GM23338 (cell line): ENCODE measurements at regions not wholly inside any gene's neighbourhood (a gene's known extent, or its start where the extent isn't known, plus 50 kb on each side); places are given as distances from the start of the nearest gene placed in this dataset.

Experiments used
- ATAC-seq: fragments of 200-7000 bp; cut with Tn5 transposase; 3 replicates; pipeline ENCODE4 v1.9.1; 2020
- DNase-seq: peaks from one replicate; pipeline ENCODE4 v3.0.0-alpha.2; 2015; ENCODE audit warnings: low spot score
- H2AFZ ChIP-seq: fragments of 200-600 bp; sonication (generic); 2 replicates; pipeline ENCODE4 v1.8.0; 2016; ENCODE audit warnings: antibody characterized with exemption, mild to moderate bottlenecking, moderate library complexity
- H3F3A ChIP-seq: fragments of 200-600 bp; sonication (generic); replicated peaks from 2 replicates; pipeline ENCODE4 v1.8.0; 2017; ENCODE audit warnings: antibody characterized with exemption, mixed run types, low read depth
- H3K27ac ChIP-seq: fragments of 200-600 bp; sonication (generic); 2 replicates; pipeline ENCODE4 v1.6.1; 2016; ENCODE audit warnings: low read depth
- H3K27me3 ChIP-seq: fragments of 200-600 bp; sonication (generic); 2 replicates; pipeline ENCODE4 v1.8.0; 2016; ENCODE audit warnings: mild to moderate bottlenecking, mixed run types, moderate library complexity; ENCODE audit not compliant: insufficient read depth
- H3K36me3 ChIP-seq: fragments of 200-600 bp; sonication (generic); 2 replicates; pipeline ENCODE4 v1.8.0; 2016; ENCODE audit warnings: mild to moderate bottlenecking; ENCODE audit not compliant: insufficient read depth
- H3K4me1 ChIP-seq: fragments of 200-600 bp; sonication (generic); 2 replicates; pipeline ENCODE4 v1.8.0; 2016; ENCODE audit warnings: mild to moderate bottlenecking, moderate library complexity; ENCODE audit not compliant: insufficient read depth
- H3K4me2 ChIP-seq: fragments of 200-600 bp; sonication (generic); 2 replicates; pipeline ENCODE4 v1.7.1; 2017; ENCODE audit warnings: mixed run types
- H3K4me3 ChIP-seq: fragments of 200-600 bp; sonication (generic); 2 replicates; pipeline ENCODE4 v1.6.1; 2016; ENCODE audit warnings: mixed run types
- H3K79me2 ChIP-seq: fragments of 200-600 bp; sonication (generic); replicated peaks from 2 replicates; pipeline ENCODE4 v1.8.0; 2017; ENCODE audit warnings: mild to moderate bottlenecking; ENCODE audit not compliant: insufficient read depth
- H3K9me2 ChIP-seq: fragments of 200-600 bp; sonication (generic); 2 replicates; pipeline ENCODE4 v1.8.0; 2017; ENCODE audit not compliant: insufficient read depth
- H4K20me1 ChIP-seq: fragments of 200-600 bp; sonication (generic); replicated peaks from 2 replicates; pipeline ENCODE4 v1.8.0; 2017; ENCODE audit warnings: mild to moderate bottlenecking; ENCODE audit not compliant: insufficient read depth
- H3K27ac Mint-ChIP-seq: 2 replicates; pipeline ENCODE4 v1.8.0; 2020; ENCODE audit warnings: inconsistent platforms, mild to moderate bottlenecking, moderate library complexity, mixed read lengths
- H3K27me3 Mint-ChIP-seq: 3 replicates; pipeline ENCODE4 v1.8.0; 2022; ENCODE audit warnings: low read depth, mild to moderate bottlenecking, moderate library complexity, mixed read lengths, inconsistent platforms; ENCODE audit not compliant: insufficient read depth, poor library complexity
- H3K36me3 Mint-ChIP-seq: 3 replicates; pipeline ENCODE4 v1.8.0; 2021; ENCODE audit warnings: low read depth, mild to moderate bottlenecking, inconsistent platforms, moderate library complexity, mixed read lengths
- H3K4me1 Mint-ChIP-seq: 3 replicates; pipeline ENCODE4 v1.8.0; 2020; ENCODE audit warnings: mild to moderate bottlenecking, inconsistent platforms, mixed read lengths
- H3K4me3 Mint-ChIP-seq: 3 replicates; pipeline ENCODE4 v1.8.0; 2021; ENCODE audit warnings: moderate library complexity, mild to moderate bottlenecking, inconsistent platforms, mixed read lengths
- H3K9me3 Mint-ChIP-seq: 3 replicates; pipeline ENCODE4 v1.8.0; 2020; ENCODE audit warnings: moderate library complexity, mild to moderate bottlenecking, inconsistent platforms, mixed read lengths
- CREB1 ChIP-seq: fragments of 250-450 bp; sonication (Bioruptor Pico); IDR thresholded peaks from 2 replicates; pipeline ENCODE4 v1.5.0; 2020; ENCODE audit warnings: low read depth, mild to moderate bottlenecking, moderate library complexity
- CTCF ChIP-seq, 2 experiments: fragments of 200-600 bp in 1 of 2; sonication (generic) in 1 of 2; conservative IDR thresholded peaks; 2 replicates each; pipeline versions ENCODE4 v1.5.1 to v1.6.1; 2016 to 2017; ENCODE audit warnings: antibody characterized with exemption in 2 of 2, low read depth in 2 of 2, mild to moderate bottlenecking in 2 of 2, moderate library complexity in 1 of 2
- EZH2 ChIP-seq: fragments of 200-600 bp; sonication (generic); IDR thresholded peaks from one replicate; pipeline ENCODE4 v1.8.0; 2017; ENCODE audit warnings: antibody characterized with exemption, mild to moderate bottlenecking, low read depth; ENCODE audit not compliant: unreplicated experiment
- JUNB ChIP-seq: IDR thresholded peaks from one replicate; pipeline ENCODE4 v1.6.1; 2016; ENCODE audit warnings: antibody characterized with exemption; ENCODE audit not compliant: unreplicated experiment
- NANOG ChIP-seq: IDR thresholded peaks from 2 replicates; pipeline ENCODE4 v1.6.1; 2016; ENCODE audit warnings: antibody characterized with exemption, borderline replicate concordance
- POLR2AphosphoS5 ChIP-seq: IDR thresholded peaks from 2 replicates; pipeline ENCODE4 v1.6.1; 2016; ENCODE audit warnings: antibody characterized with exemption, low read depth
- ZNF331 ChIP-seq: fragments of 250-450 bp; sonication (Bioruptor Pico); IDR thresholded peaks from 2 replicates; pipeline ENCODE4 v1.5.0; 2020; ENCODE audit warnings: low read depth, mild to moderate bottlenecking, moderate library complexity
- TF ChIP-seq, protein P1 (sequence below): IDR thresholded peaks from one replicate; pipeline ENCODE4 v1.6.1; 2018; ENCODE audit warnings: antibody characterized with exemption; ENCODE audit not compliant: unreplicated experiment
- TF ChIP-seq, protein P2 (sequence below): IDR thresholded peaks from 2 replicates; pipeline ENCODE4 v1.6.1; 2016; ENCODE audit warnings: antibody characterized with exemption
- TF ChIP-seq, protein P3 (sequence below): fragments of 250-450 bp; sonication (Bioruptor Pico); IDR thresholded peaks from 2 replicates; pipeline ENCODE4 v1.5.0; 2020; ENCODE audit warnings: mild to moderate bottlenecking, moderate library complexity

GRCh38 chr7:25481891-25482290, 253.6 kb upstream of the NPVF start (continued):
- TF ChIP-seq POLR2AphosphoS5 (no peak), CREB1 (CRISPR knock-in tag) (no peak), NANOG (no peak), EZH2 (no peak), JUNB (no peak), CTCF (conservative IDR thresholded peaks at IDR 0.05; ENCODE audit: low read depth in 2 of 2) (no peak)
- TF ChIP-seq, protein P1, sequence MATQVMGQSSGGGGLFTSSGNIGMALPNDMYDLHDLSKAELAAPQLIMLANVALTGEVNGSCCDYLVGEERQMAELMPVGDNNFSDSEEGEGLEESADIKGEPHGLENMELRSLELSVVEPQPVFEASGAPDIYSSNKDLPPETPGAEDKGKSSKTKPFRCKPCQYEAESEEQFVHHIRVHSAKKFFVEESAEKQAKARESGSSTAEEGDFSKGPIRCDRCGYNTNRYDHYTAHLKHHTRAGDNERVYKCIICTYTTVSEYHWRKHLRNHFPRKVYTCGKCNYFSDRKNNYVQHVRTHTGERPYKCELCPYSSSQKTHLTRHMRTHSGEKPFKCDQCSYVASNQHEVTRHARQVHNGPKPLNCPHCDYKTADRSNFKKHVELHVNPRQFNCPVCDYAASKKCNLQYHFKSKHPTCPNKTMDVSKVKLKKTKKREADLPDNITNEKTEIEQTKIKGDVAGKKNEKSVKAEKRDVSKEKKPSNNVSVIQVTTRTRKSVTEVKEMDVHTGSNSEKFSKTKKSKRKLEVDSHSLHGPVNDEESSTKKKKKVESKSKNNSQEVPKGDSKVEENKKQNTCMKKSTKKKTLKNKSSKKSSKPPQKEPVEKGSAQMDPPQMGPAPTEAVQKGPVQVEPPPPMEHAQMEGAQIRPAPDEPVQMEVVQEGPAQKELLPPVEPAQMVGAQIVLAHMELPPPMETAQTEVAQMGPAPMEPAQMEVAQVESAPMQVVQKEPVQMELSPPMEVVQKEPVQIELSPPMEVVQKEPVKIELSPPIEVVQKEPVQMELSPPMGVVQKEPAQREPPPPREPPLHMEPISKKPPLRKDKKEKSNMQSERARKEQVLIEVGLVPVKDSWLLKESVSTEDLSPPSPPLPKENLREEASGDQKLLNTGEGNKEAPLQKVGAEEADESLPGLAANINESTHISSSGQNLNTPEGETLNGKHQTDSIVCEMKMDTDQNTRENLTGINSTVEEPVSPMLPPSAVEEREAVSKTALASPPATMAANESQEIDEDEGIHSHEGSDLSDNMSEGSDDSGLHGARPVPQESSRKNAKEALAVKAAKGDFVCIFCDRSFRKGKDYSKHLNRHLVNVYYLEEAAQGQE = no peak

DNA sequence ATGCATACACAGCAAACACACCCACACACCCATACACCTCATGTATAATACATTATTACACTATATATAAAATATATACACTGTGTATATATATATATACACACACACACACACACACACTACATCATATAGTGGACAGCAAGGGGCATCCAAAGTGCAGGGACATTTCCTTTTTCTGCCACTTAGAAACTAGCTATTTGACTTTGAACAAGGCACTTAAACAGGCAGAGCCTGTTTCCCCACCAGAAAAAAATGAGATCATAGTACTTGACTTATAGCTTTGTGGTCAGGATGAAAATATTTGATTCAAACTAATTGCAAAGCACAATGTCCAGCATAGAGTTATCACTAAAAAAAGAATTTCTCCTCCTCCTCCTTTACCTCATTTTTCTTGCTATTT, 254.3 kb upstream of the NPVF start:
- no peaks in the 10 kb centered on the region for H3K79me2 ChIP-seq
- Mint-ChIP-seq H3K4me3 (no peak overlapping the region), H3K4me1 (peaks cover 3% of the 10 kb centered on the region; the same call in 1 of the 3 replicates), H3K27ac (no peak overlapping the region), H3K9me3 (no peaks in the 10 kb centered on the region), H3K27me3 (no peaks in the 10 kb centered on the region), H3K36me3 (no peaks in the 10 kb centered on the region)
- H3K4me3 ChIP-seq = no peak overlapping the region
- DNase-seq (no peak), ATAC-seq (no peak)
- no peaks in the 10 kb centered on the region for H3K9me2 ChIP-seq
- H3K27me3 ChIP-seq = no peaks in the 10 kb centered on the region
- no peaks in the 10 kb centered on the region for H4K20me1 ChIP-seq
- H3K27ac ChIP-seq = no peak overlapping the region
- no peak overlapping the region for H2AFZ ChIP-seq
- no peaks in the 10 kb centered on the region for H3K36me3 ChIP-seq
- H3F3A ChIP-seq = no peaks in the 10 kb centered on the region
- H3K4me1 ChIP-seq = 0 out of 2 replicates have a peak, but pooled peaks cover 4% of the 10 kb centered on the region
- H3K4me2 ChIP-seq = no peak overlapping the region
- TF ChIP-seq ZNF331 (CRISPR knock-in tag) (no peak), CTCF (conservative IDR thresholded peaks at IDR 0.05; ENCODE audit: low read depth in 2 of 2) (no peak), NANOG (no peak), EZH2 (no peak), POLR2AphosphoS5 (no peak)
- TF ChIP-seq, protein P2, sequence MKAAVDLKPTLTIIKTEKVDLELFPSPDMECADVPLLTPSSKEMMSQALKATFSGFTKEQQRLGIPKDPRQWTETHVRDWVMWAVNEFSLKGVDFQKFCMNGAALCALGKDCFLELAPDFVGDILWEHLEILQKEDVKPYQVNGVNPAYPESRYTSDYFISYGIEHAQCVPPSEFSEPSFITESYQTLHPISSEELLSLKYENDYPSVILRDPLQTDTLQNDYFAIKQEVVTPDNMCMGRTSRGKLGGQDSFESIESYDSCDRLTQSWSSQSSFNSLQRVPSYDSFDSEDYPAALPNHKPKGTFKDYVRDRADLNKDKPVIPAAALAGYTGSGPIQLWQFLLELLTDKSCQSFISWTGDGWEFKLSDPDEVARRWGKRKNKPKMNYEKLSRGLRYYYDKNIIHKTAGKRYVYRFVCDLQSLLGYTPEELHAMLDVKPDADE = no peak
- TF ChIP-seq, protein P3, sequence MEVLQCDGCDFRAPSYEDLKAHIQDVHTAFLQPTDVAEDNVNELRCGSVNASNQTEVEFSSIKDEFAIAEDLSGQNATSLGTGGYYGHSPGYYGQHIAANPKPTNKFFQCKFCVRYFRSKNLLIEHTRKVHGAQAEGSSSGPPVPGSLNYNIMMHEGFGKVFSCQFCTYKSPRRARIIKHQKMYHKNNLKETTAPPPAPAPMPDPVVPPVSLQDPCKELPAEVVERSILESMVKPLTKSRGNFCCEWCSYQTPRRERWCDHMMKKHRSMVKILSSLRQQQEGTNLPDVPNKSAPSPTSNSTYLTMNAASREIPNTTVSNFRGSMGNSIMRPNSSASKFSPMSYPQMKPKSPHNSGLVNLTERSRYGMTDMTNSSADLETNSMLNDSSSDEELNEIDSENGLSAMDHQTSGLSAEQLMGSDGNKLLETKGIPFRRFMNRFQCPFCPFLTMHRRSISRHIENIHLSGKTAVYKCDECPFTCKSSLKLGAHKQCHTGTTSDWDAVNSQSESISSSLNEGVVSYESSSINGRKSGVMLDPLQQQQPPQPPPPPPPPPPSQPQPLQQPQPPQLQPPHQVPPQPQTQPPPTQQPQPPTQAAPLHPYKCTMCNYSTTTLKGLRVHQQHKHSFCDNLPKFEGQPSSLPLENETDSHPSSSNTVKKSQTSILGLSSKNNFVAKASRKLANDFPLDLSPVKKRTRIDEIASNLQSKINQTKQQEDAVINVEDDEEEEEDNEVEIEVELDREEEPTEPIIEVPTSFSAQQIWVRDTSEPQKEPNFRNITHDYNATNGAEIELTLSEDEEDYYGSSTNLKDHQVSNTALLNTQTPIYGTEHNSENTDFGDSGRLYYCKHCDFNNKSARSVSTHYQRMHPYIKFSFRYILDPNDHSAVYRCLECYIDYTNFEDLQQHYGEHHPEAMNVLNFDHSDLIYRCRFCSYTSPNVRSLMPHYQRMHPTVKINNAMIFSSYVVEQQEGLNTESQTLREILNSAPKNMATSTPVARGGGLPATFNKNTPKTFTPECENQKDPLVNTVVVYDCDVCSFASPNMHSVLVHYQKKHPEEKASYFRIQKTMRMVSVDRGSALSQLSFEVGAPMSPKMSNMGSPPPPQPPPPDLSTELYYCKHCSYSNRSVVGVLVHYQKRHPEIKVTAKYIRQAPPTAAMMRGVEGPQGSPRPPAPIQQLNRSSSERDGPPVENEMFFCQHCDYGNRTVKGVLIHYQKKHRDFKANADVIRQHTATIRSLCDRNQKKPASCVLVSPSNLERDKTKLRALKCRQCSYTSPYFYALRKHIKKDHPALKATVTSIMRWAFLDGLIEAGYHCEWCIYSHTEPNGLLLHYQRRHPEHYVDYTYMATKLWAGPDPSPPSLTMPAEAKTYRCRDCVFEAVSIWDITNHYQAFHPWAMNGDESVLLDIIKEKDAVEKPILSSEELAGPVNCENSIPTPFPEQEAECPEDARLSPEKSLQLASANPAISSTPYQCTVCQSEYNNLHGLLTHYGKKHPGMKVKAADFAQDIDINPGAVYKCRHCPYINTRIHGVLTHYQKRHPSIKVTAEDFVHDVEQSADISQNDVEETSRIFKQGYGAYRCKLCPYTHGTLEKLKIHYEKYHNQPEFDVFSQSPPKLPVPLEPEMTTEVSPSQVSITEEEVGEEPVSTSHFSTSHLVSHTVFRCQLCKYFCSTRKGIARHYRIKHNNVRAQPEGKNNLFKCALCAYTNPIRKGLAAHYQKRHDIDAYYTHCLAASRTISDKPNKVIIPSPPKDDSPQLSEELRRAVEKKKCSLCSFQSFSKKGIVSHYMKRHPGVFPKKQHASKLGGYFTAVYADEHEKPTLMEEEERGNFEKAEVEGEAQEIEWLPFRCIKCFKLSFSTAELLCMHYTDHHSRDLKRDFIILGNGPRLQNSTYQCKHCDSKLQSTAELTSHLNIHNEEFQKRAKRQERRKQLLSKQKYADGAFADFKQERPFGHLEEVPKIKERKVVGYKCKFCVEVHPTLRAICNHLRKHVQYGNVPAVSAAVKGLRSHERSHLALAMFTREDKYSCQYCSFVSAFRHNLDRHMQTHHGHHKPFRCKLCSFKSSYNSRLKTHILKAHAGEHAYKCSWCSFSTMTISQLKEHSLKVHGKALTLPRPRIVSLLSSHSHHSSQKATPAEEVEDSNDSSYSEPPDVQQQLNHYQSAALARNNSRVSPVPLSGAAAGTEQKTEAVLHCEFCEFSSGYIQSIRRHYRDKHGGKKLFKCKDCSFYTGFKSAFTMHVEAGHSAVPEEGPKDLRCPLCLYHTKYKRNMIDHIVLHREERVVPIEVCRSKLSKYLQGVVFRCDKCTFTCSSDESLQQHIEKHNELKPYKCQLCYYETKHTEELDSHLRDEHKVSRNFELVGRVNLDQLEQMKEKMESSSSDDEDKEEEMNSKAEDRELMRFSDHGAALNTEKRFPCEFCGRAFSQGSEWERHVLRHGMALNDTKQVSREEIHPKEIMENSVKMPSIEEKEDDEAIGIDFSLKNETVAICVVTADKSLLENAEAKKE (CRISPR knock-in tag) = no peak
